ENCODE measurements at regions not wholly inside any gene's neighbourhood (a gene's known extent, or its start where the extent isn't known, plus 50 kb on each side); places are given as distances from the start of the nearest gene placed in this dataset.

GRCh38 chr16:73558219-73558618, 510.3 kb upstream of the ZFHX3 start:
- TF ChIP-seq CTCF (IDR thresholded peaks at IDR 0.05; ENCODE audit: unreplicated experiment) = no peak
- H3K4me1 Mint-ChIP-seq (ENCODE audit: low read depth) = peaks cover 4% of the 10 kb centered on the region
- H3K9me3 Mint-ChIP-seq (ENCODE audit: low read depth) = peaks cover 3% of the 10 kb centered on the region
- DNase-seq (ENCODE audit: low spot score, unreplicated experiment) = no peak
- H3K27ac Mint-ChIP-seq = no peak overlapping the region
- H3K36me3 Mint-ChIP-seq (ENCODE audit: insufficient read depth) = no peaks in the 10 kb centered on the region
- H3K27me3 Mint-ChIP-seq = peaks cover 63% of the 10 kb centered on the region
- H3K4me3 Mint-ChIP-seq (ENCODE audit: low read depth) = no peak overlapping the region

- no peak for TF ChIP-seq CTCF (IDR thresholded peaks at IDR 0.05; ENCODE audit: unreplicated experiment)
- peaks cover 28% of the 10 kb centered on the region for H3K4me1 Mint-ChIP-seq (ENCODE audit: low read depth)
- DNase-seq (ENCODE audit: low spot score, unreplicated experiment) = no peak
- peaks cover 3% of the 10 kb centered on the region for H3K9me3 Mint-ChIP-seq (ENCODE audit: low read depth)
- no peak overlapping the region for H3K27ac Mint-ChIP-seq
- no peaks in the 10 kb centered on the region for H3K36me3 Mint-ChIP-seq (ENCODE audit: insufficient read depth)
- peaks cover 48% of the 10 kb centered on the region for H3K27me3 Mint-ChIP-seq
- H3K4me3 Mint-ChIP-seq (ENCODE audit: low read depth) = no peak overlapping the region
Measured at GRCh38 chr16:73553941-73554660, 506.2 kb upstream of the ZFHX3 start.

GRCh38 chr16:73549984-73550631, 502.2 kb upstream of the ZFHX3 start:
- H3K27ac Mint-ChIP-seq = peak overlapping the region; percentile 77
- no peaks in the 10 kb centered on the region for H3K36me3 Mint-ChIP-seq (ENCODE audit: insufficient read depth)
- H3K4me3 Mint-ChIP-seq (ENCODE audit: low read depth) = no peak overlapping the region
- no peaks in the 10 kb centered on the region for H3K9me3 Mint-ChIP-seq (ENCODE audit: low read depth)
- TF ChIP-seq CTCF (IDR thresholded peaks at IDR 0.05; ENCODE audit: unreplicated experiment) = no peak
- H3K4me1 Mint-ChIP-seq (ENCODE audit: low read depth) = peaks cover 37% of the 10 kb centered on the region
- DNase-seq (ENCODE audit: low spot score, unreplicated experiment) = peak; percentile 15
- peaks cover 53% of the 10 kb centered on the region for H3K27me3 Mint-ChIP-seq

- no peak for TF ChIP-seq CTCF (IDR thresholded peaks at IDR 0.05; ENCODE audit: unreplicated experiment)
- no peak for DNase-seq (ENCODE audit: low spot score, unreplicated experiment)
- Mint-ChIP-seq H3K36me3 (ENCODE audit: insufficient read depth) (no peaks in the 10 kb centered on the region), H3K4me3 (ENCODE audit: low read depth) (no peak overlapping the region), H3K9me3 (ENCODE audit: low read depth) (no peaks in the 10 kb centered on the region), H3K27ac (no peak overlapping the region), H3K27me3 (peaks cover 56% of the 10 kb centered on the region), H3K4me1 (ENCODE audit: low read depth) (peaks cover 37% of the 10 kb centered on the region)
Measured at GRCh38 chr16:73547552-73548403, 499.9 kb upstream of the ZFHX3 start.

GRCh38 chr16:73546341-73546845, 498.5 kb upstream of the ZFHX3 start:
- peak overlapping the region; percentile 11 for H3K27ac Mint-ChIP-seq
- TF ChIP-seq CTCF (IDR thresholded peaks at IDR 0.05; ENCODE audit: unreplicated experiment) = no peak
- peaks cover 54% of the 10 kb centered on the region for H3K27me3 Mint-ChIP-seq
- H3K4me3 Mint-ChIP-seq (ENCODE audit: low read depth) = no peak overlapping the region
- no peaks in the 10 kb centered on the region for H3K9me3 Mint-ChIP-seq (ENCODE audit: low read depth)
- peaks cover 29% of the 10 kb centered on the region for H3K4me1 Mint-ChIP-seq (ENCODE audit: low read depth)
- DNase-seq (ENCODE audit: low spot score, unreplicated experiment) = no peak
- H3K36me3 Mint-ChIP-seq (ENCODE audit: insufficient read depth) = no peaks in the 10 kb centered on the region
